Frontal cortex (tissue), 3 donors: ENCODE measurements at regions not wholly inside any gene's neighbourhood (a gene's known extent, or its start where the extent isn't known, plus 50 kb on each side); places are given as distances from the start of the nearest gene placed in this dataset.

Source experiments
- DNase-seq, 2 donors: peaks; one replicate each; pipeline ENCODE4 v3.0.0; 2012; ENCODE audit warnings: low spot score in 2 of 2
- FAIRE-seq: peaks from 2 replicates; lab custom pipeline; 2012; peaks lifted over from hg19 to GRCh38; lab: Jason Lieb, UNC
- donor health status: control.
- donor health status: control.
- donor health status: control.

DNA sequence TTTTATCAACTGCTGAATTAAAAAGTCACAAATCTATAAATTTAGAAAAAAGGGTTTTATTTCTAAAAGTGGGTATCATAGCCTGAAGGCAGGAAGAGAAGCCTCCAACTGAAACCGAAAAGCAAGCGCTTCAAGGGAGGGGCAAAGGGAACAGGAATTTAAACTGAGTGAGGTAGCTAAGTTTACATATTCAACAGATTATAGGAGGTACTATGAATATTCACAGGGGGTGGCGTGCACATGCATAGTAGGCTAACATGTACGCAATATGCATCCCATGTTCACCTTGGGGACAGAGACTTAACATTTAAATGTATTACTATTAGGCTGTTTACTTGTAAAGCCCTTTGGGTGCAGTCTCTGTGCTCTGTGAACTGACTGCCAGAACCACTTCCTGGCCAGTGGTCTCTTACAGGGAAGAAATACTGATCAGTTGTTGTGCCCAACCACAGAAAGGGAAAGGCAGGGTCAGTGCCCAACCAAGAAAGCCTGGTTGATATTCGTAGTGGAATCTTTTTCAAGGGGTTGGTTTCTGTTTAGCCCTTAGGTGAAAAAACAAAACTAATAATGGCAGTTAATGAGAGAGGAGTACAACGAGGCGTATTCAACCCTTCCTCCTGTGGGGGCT lies 168.7 kb upstream of the GALNTL6 start:
- FAIRE-seq (no peak), DNase-seq (no peak)

DNA sequence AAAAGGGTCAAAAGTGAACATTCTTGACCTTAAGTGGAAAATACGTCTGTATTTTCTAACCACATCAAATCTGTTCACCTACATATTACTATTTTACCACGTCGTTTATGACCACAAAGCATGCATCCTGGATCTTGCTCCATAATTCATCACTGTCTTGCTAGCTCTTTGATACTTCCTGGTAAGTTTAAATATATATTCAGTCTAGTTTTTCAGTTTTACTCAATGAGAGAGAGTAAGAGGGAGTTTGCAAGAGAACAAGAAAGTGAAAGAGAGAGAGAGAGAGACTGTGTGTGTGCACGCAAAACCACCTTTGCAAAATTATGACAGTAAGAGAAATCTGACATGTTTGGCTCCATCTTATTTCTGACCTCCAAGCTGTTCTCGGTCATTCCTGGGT lies 173.7 kb upstream of the GALNTL6 start:
- DNase-seq (no peak), FAIRE-seq (no peak)

DNA sequence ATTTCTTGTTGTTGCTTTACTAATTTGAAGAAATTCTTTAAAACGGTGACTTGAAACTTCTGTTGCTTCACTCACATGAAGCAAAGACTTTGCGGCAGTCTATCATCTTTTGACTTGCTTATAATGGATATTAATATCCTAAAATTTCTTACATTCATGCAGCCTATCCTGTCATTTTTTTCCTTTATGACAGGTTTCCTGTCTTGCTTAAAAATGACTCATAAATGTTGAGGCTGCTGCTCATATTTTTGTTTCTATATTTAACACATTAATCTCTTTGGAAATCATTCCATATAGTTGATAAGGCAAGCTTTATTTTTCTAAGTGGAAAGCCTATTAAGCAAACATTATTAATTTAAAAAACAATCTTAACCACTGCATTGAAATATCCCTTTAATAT lies 176.6 kb upstream of the GALNTL6 start:
- DNase-seq (no peak), FAIRE-seq (no peak)

DNA sequence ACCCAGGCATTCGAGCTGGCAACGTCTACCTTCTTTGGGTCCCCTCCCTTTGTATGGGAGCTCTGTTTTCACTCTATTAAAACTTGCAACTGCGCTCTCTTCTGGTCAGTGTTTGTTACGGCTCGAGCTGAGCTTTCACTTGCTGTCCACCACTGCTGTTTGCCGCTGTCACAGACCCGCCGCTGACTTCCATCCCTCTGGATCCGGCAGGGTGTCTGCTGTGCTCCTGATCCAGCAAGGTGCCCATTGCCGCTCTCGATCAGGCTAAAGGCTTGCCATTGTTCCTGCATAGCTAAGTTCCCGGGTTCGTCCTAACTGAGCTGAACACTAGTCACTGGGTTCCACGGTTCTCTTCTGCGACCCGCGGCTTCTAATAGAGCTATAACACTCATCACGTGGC lies 183.5 kb upstream of the GALNTL6 start:
- no peak for DNase-seq
- no peak for FAIRE-seq

DNA sequence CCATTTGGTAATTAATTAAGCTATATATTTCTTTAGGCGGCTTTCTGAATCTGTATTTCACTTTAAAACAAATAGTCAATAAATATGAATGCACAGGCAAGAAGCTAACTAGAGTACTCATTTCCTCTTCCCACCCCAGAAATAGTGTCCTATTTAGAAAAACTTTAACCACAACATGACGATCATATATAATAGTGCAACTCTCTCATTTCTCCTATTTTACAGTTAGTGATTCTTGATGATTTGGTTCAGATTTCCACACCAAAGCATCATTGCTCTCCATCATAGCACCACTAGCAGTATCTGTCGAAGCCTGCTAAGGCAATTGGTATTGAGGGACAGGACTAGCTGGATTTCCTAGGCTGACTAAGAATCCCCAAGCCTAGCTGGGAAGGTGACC lies 184.0 kb upstream of the GALNTL6 start:
- DNase-seq, result no peak
- FAIRE-seq, result no peak

DNA sequence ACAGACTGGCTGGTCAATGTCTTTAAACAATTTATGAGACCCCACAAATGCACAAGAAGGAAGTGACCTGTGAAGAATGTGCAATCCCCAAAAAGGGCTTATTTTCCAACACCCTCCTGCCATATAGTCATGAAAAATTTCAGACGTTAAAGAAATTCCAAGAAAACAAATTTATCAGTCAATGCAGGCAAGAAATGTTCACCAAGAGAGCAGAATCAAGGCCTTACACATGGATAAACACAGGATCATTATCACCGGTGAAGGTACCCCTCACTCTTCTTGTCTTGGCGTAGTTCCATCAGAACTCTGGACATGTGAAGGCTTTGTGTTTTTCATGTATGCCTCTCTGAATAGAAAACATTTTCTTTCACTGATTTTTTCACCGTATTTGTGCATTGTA lies 186.7 kb upstream of the GALNTL6 start:
- FAIRE-seq (no peak), DNase-seq (no peak)

DNA sequence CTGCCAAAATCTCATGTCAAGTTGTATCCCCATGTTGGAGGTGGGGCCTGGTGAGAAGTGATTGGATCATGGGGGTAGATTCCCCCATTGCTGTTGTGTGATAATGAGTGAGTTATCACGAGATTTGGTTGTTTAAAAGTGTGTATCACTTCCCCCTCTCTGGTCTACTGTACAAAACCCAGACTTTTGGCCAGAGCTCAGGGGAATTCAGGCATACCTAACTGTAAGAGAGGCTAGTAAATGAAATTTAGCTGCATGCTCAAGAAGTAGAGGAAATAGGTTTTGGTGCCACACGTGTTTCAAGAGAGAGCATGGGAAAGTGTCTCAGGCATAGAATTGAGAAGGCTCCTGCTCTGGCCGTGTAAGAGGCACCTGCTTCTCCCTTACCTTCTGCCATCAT lies 190.5 kb upstream of the GALNTL6 start:
- no peak for DNase-seq

DNA sequence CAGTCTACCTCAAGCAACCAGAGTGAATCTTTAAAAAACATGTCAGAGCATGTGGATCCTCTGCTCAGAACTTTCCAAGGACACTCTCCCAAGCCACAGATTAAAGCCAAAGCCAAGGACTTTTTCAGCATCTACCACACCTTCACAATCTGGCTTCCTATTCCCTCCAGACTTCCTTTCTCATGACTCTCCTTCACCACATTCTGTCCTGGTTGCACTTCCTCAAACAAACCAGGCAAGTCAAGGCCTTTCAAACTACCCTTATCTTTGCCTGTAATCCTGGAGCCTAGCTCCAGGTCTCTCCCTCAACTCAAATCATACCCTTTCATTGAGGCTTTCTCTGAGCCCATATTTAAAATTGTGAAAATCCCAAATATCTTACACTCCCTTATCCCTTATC lies 191.6 kb upstream of the GALNTL6 start:
- FAIRE-seq (no peak), DNase-seq (no peak)

More for the DNA sequence above, 190.5 kb upstream of the GALNTL6 start:
- FAIRE-seq, result no peak

DNA sequence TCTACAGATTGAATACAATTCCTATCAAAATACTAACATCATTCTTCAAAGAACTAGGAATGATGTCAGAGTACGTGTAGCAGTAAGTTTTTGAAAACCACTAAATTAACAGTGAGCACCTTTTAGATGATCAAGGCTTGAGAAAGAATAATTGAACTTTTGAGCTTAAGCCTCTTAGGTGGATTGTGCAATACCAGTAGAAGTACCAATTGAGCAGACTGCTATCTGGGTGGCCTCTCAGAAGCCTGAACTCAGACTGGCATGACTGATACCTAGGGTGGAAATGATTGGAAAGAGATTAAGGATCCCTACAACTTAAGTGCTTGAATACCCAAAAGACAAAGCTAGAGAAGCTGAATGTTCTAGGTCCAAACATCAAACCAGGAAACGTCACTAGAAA lies 200.3 kb upstream of the GALNTL6 start:
- FAIRE-seq (no peak), DNase-seq (no peak)

DNA sequence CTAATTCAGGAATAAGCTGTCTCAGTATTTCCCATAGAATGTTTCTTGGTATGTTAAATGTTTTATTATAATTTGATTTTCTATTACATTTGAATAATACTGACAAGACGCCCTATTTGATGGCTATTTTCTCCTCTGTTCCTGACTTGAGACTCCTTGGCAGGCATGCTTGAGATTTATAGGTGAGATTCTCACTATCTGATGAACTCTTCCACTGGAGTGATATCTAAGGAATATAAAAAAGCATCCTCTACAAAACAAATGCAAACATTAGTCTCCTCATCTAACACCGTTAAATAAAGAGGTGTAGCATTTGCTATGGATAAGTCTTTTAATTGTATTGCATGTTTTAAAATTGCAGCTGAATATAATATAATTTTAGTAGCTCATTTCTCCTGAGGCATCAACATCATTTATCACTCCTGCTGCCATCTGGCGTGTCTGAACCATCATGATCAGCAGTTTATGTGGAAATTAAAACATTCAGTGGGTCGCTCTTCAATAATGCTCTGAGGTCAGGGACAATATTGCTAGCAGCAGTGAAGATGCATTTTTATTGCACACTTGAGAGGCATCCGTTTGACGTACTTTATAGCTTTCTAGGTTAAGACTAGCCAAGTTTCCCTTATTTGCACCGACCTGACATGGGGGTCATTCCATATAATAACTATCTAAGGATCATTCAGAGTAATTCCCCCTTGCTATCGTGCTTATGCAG lies 210.4 kb upstream of the GALNTL6 start:
- DNase-seq (no peak), FAIRE-seq (no peak)

DNA sequence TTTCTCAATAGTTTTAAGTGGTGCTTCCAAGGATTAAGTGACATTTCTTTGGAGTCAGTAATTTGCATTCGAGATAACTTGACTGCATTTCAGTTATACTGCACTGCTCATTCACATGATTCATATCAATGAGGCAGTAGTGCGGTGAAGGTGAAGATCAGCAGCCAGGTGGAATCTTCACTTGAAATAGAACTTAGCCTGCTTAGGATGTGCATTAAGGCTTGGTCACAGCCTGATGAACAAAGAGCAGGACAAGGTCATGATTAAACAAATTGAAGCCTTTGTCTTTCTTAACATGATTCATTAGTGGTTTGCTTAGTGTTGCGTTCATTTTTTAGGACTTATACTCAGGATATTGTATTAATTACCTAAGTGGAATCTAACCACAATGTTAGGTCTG lies 212.1 kb upstream of the GALNTL6 start:
- DNase-seq (no peak), FAIRE-seq (no peak)

DNA sequence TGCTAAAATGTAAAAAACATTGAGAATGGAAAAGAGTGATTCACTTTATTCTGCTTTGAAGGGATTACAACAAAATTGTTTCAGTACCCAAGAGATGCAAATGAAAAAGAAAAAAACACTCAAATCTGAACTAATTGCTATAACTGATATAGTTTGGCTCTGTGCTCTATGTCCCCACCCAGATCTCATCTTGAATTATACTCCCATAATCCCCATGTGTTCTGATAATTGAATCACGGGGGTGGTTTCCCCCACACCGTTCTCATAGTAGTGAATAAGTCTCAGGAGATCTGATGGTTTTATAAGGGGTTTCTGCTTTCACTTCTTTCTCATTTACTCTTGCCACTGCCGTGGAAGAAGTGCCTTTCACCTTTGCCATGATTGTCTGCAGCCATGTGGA lies 213.6 kb upstream of the GALNTL6 start:
- DNase-seq, result no peak
- FAIRE-seq, result no peak

DNA sequence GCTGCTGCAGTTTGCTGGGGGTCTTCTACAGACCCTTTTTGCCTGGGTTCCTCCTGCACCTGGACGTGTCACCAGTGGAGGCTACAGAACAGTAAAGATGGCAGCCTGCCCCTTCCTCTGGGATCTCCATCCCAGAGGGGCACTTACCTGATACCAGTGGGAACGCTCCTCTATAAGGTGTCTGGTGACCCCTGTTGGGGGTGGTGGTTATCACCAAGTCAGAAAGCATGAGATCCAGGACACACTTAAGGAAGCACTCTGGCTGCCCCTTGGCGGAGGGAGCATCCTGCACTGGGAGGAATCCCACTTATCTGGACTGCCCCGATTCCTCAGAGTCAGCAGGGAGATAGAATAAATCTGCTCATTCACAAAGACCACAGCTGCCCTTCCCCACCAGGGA lies 218.9 kb upstream of the GALNTL6 start:
- FAIRE-seq, result no peak
- no peak for DNase-seq

DNA sequence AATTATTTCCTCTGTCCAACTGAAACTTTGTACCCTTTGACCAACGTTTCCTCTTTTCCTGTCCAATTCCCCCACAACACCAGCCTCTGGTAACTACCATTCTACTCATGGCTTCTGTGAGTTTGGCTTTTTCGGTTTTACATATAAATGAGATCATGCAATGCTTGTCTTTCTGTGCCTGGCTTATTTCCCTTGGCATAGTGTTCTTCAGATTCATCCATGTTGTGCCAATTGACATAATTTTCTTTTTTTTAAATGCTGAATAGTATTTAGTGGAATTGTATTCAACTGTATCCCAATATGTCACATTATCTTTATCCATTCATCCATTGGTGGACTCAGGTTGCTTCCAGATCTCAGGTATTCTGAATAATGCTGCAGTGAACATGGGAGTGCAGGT lies 222.5 kb upstream of the GALNTL6 start:
- DNase-seq (no peak), FAIRE-seq (no peak)

DNA sequence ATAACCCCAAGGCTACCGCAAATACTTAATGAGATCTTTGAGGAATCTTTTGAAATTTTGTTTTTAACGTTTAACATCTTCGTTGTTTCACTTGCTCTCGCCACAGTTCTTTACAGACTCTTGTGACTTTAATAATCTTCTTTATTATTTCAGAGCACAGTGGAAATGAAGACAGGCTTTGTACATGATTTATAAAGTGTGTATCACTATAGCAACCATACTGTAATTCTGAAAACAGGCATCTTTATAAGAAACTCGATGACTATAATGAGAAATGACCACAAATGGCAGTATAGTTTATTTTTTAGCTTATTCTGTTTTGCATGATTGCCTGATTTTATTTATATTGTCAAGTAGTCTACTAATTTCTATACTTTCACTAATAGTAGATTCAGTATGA lies 224.4 kb upstream of the GALNTL6 start:
- FAIRE-seq (no peak), DNase-seq (no peak)

DNA sequence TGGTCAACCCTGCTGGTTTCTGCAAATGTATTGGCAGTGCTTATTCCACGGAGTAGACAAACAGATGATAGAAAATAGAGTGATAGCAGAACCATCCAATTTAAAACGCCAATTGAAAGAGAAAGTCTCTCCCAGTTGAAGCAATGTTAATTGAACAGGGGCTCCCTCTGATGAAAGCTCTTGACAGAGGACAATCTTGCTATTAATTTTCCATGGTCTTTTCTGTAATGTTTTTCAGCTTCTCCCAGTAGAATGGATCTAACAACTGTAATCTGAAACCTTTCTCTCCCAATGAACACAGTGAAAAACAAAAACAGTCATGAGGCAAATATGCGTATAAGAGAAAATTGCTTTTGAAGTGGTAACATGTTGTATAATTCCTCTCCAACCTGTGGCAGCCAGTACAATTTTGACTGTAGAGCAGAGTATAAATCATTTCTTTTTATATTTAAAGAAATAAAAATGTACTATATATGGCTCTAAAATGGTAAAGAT lies 225.1 kb upstream of the GALNTL6 start:
- FAIRE-seq (no peak), DNase-seq (no peak)

DNA sequence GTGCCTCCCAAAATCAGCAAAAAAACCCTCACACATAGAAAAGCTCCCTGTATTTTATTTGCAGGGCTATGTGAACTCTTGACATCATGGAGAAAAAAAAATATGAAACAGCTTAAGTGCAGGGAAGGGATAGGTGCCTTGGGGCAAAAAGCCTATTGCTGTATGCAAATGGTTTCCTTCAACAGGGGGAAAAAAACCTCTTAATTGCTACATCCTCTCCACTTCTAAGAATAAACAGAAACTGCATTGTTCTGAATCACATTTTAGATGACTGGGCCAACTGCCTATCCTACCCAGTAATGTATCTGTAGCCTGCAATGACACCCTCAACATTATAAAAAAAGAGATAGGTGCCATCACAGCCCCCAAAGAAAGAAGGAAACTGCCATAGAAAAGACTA lies 229.4 kb upstream of the GALNTL6 start:
- DNase-seq (no peak), FAIRE-seq (no peak)

DNA sequence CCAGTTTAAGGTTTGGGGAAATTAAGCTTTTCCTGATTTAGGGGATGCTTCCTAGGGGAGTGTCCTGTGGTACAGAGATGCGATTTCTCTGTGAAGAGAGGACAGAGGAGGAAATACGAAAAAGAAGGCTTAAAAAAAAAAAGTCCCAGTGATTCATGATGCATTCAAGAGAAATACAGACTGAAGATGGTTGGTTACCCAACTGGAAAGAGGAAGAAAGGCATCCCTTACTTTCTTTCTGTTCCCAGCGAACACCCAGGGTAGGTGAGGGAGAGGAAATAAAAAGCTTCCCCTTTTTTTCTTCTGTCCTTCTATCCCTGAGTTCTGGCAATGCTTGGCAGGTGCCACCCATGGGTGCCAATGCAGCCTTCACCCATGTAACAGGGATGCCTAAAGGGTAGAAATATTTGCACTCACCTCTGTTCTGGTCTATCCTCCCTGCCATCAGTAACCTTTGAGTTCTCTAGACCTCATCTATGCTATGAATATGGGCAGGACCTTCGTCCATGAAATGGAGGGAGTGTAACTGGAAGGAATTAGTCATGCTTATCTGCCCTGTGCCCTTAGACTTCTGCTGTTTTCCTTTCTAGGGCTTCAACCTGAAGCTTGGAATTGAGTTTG lies 230.1 kb upstream of the GALNTL6 start:
- FAIRE-seq (no peak), DNase-seq (no peak)

DNA sequence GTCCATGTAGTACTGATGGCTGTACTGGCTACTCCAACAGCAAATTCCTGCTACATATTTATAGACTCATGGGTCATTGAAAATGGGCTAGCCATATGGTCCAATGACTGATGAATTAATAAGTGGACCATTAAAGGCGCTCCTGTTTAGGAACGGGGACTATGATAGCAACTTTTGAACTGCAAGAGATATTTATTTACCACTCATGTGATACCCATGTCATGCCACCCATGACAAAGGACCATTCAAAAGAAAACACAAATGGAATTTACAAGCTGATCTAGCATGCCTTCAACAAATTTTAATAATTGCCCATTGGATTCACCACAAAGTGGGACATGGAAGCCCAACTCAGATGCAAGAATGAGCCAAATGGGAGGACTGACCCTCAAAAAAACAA lies 240.0 kb upstream of the GALNTL6 start:
- DNase-seq (no peak), FAIRE-seq (no peak)

DNA sequence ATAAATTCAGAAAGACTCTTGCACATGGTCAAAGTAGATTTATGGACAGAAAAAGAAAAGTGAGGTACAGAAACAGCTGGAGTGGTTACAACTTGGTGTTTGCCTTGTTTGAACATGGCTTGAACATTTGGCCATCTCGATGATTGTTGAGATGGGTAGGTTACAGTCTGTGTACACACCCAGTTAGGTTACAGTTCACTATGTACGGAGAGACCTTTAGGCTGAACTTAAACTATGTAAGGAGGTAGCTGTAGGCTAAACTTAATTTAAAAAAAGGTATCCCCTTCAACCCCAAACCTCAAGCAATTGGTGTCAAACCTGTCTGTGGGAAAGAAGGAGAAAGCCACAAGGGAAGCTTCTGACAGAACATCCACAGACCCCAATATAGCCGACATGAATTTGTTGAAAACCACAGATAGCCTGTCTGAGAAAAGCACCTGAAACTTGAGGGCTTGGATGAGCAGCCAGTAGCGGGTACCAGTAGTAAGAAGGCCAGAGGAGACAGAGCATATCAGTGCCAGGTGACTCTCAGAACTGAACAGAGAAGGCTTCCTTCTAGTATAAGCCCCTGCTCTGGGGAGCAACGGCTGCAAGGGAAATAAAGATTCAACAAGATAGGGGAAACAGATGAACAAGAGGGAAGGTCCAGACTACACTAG lies 247.9 kb upstream of the GALNTL6 start:
- FAIRE-seq (no peak), DNase-seq (no peak)

DNA sequence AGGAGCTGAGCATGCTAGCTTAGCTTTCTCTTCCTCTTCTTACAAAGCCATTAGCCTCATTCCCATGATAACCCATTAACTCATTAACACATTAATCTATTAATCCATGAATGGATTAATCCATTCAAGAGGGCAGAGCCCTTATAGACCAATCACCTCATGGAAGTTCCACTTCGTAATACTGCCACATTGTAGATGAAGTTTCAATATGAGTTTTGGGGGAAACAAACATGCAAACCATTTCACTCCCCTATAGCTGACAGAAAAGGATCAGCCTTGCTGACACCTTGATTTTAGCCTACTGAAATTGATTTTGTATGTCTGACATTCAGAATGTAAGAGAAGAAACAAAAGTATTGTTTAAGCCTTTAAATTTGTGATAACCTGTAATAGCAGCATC lies 251.8 kb upstream of the GALNTL6 start:
- DNase-seq (no peak), FAIRE-seq (no peak)
